GM19240 (cell line): ENCODE measurements at regions not wholly inside any gene's neighbourhood (a gene's known extent, or its start where the extent isn't known, plus 50 kb on each side); places are given as distances from the start of the nearest gene placed in this dataset.

Experiments used
- DNase-seq: peaks from one replicate; pipeline ENCODE4 v3.0.0; 2011; ENCODE audit warnings: low spot score; ENCODE audit not compliant: insufficient read length

DNA sequence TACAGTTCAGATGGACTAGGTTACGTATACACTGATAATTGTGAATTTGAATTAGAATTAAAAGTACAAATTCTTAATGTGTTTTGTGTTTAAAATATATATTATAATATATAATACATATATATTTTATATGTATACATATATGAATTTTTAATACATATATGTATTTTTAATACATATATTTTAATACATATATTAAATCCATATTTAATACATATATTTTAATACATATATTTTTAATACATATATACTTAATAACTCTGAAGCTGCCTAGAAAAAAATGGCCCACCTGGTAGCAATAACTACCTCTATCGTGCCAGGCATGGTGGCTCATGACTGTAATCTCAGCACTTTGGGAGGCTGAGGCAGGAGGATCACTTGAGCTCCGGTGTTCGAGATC is 179.1 kb upstream of the SAMSN1 start:
- no peak for DNase-seq

DNA sequence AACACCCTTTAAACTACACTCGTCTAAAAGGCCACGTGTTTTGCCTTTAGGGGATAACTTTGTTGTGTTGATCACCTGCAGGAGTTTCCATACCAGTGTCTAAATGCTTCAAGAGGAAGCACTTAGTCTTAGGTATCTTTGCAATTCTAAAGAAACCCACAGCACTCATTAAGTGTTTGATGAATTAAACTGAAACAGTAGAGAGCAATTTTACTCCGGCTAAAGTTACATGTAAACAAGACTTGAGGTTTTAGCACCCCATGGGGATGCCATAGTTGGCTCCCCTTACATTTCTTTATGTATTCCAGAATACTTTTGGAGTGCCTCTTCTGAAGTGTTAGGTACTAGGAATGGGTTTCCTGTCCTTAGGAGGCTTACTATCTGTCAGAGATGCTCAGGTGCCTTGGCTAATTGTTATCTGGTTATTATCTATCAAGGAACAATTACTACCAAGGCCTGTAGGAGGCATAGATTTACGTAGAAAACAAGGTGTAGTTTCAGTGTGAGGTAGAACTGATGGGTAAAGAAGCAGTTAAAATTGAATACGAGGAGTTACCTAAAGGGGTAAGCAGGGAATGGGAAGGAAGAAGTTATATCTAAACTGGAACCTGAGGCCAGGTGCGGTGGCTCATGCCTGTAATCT is 176.8 kb upstream of the SAMSN1 start:
- no peak for DNase-seq

GRCh38 chr21:14720237-14720636 is 174.1 kb upstream of the SAMSN1 start:
- DNase-seq = no peak

DNA sequence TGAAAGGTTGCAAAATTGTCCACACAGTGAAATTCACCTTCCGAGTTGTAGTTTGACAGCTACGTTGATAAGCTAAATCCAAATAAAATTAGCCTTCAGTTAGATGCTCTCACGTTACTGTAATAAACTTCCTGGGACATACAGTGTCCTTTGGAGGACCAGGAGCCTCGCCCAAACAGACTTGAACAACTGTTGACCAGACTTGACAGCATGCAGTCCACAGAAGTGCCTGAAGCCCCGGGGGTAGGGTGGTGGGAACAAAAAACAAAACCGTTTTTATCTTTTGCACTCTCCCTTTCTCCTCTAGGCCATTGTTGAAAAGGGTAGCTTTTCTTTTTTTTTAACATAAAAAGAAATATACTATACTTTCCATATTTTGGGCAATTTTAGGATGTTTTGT is 172.8 kb upstream of the SAMSN1 start:
- DNase-seq = no peak

DNA sequence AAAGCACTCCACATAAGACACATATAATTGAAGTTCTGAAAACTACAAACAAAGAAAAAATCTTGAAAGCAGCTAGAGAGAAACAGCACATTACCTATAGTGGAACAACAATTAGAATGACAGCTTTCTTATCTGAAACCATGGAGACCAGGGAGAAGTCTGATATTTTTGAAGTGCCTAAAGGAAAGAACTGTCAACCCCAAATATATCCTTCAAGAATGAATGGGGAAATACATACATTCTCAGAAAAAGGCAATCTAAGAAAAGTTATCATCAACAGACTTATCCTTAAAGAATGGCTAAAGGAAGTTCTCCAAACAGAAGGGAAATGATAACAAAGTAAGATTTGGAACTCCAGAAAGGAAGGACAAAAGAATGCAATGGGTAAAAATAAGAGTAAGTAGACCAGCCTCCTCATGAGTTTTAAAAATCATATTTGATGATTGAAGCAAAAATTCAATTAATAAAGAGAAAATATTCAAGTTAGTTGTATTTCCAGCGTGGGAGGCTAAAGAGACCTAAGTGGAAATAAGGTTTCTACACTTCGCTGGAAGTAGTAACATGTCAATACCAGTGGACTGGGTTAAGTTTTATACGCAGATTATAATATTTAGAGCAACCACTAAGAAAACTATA is 170.8 kb upstream of the SAMSN1 start:
- no peak for DNase-seq

- no peak for DNase-seq
Observed at GRCh38 chr21:14713109-14713508, 167.0 kb upstream of the SAMSN1 start.

- DNase-seq = no peak
Observed at GRCh38 chr21:14712121-14712715, 166.1 kb upstream of the SAMSN1 start.

DNA sequence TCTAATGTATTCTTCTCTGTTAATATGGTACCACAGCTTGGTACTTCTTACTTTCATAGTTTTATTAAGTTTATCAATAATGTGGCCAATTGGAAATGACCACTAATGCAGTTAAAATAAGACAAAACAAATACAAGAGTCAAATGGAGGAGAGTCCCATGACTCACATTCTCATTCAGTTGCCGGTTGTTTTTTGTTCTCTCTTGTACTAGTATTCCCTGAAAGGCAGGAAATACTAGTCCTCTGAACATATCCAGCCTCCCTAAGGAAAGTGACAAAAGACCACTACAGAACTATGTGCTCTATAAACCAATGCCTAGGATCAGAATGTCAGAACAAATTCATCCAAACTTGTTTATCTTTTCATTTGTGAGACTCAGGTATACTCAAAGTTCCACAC is 165.2 kb upstream of the SAMSN1 start:
- DNase-seq = no peak

- DNase-seq = no peak
Observed at GRCh38 chr21:14707511-14708020, 161.5 kb upstream of the SAMSN1 start.

DNA sequence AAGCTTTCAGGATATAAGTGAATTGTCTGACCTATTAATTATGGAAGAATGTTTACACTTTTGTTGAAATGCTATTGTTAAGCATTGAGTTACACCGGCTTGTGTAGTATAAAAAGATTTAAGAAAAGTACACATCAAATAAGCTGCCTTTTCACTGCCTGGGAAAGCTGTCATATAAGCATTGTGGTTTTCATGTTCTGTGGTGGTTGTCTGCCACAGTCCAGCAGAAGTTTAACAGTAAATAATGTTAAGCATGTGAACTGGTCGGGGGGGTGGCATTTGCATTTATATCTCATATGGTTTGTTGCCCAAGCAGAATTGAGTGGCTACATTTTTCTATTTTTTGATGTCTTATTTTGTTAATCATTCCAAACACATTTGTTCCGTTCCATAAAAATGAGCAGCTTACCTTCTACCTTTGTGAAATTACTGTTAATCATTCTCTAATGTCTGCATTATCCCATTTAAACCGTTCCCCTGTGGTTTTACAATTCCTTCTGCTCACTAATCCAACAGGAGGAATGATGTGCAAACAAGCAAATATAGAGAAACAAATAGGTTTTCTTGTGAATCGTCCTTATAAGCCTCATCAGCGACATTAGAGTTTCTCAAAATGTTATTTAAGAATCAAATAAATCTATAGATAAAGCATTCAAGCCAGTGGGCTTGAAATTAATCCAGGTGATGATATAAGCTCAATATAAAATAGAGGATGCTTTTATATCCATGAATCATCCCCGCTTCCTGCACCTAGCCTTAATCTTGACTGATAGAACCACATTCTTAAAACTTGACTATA is 160.8 kb upstream of the SAMSN1 start:
- no peak for DNase-seq

- DNase-seq = no peak
Observed at GRCh38 chr21:14699433-14700407, 153.6 kb upstream of the SAMSN1 start.

GRCh38 chr21:14697769-14698168 is 151.7 kb upstream of the SAMSN1 start:
- no peak for DNase-seq

GRCh38 chr21:14694817-14695216 is 148.7 kb upstream of the SAMSN1 start:
- DNase-seq = no peak

- DNase-seq = no peak
Observed at GRCh38 chr21:14693997-14694396, 147.9 kb upstream of the SAMSN1 start.

- no peak for DNase-seq
Observed at GRCh38 chr21:14691914-14692313, 145.8 kb upstream of the SAMSN1 start.

GRCh38 chr21:14690886-14691285 is 144.8 kb upstream of the SAMSN1 start:
- DNase-seq = no peak

GRCh38 chr21:14688936-14689335 is 142.8 kb upstream of the SAMSN1 start:
- DNase-seq = no peak

- DNase-seq = no peak
Observed at GRCh38 chr21:14688412-14688811, 142.3 kb upstream of the SAMSN1 start.

DNA sequence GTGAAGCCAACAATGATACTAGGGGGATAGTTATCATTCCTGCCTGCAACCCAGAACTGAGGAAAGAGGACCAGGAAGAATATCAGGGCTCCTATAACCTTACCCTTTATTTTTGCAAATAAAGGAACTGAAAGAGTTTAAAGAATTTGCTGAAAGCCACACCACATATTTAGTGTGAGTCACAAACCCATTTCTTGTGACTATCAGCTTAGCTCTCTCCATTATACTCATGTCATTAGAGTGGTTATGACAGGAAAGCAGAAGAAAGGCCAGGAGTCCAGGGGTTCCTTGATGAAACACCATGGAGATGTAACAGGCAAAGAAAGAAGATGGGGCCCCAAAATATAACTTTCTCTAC is 141.1 kb upstream of the SAMSN1 start:
- no peak for DNase-seq

DNA sequence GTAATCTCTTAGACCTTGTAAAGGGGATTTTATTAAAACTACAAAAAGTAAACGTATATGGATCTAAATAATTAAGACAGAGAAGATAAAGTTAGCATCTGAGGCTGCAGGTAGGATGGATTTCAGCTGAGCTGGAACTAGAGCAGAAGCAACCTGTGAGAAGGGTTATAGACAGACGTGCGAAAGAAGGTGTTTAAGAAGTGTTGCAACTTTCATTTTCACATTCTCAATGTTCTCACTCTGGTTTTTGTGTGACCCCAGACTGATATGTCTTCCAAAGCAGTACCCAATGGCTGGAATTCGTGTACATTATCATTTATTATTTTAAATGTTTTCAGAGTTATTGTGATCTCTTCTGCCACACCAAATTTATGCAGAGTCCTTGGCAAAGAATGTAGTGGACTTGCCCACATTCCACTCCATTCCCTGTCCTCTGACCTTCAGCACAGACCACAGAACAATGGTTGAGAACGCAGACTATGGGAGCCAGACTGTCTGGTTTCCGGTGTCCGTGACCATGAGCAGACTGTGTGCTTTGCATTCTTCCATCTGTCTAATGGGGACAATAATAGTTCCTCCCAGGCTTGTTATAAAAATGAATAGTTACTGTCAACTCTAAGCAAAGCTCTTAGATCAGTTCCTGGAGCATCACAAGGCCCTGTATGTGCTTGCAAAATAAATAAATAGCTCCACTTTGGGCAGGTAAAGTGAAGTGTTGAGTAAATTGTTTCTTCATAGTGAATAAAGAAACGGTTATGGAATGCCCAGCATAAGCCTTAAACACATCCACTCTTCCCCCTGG is 140.6 kb upstream of the SAMSN1 start:
- DNase-seq = no peak
